22Rv1 (cell line): ENCODE measurements at regions not wholly inside any gene's neighbourhood (a gene's known extent, or its start where the extent isn't known, plus 50 kb on each side); places are given as distances from the start of the nearest gene placed in this dataset.

Experiments
- H3K27ac ChIP-seq: fragments of 450-650 bp; 2 replicates; pipeline ENCODE4 v1.5.1; 2017
- ZFX ChIP-seq: fragments of 450-650 bp; IDR thresholded peaks from 2 replicates; pipeline ENCODE4 v1.6.1; 2017; ENCODE audit warnings: antibody characterized with exemption, borderline replicate concordance
- TF ChIP-seq, protein P1 (sequence below): fragments of 450-650 bp; IDR thresholded peaks from 2 replicates; pipeline ENCODE4 v1.5.1; 2017; ENCODE audit warnings: mild to moderate bottlenecking

- TF ChIP-seq, protein P1, sequence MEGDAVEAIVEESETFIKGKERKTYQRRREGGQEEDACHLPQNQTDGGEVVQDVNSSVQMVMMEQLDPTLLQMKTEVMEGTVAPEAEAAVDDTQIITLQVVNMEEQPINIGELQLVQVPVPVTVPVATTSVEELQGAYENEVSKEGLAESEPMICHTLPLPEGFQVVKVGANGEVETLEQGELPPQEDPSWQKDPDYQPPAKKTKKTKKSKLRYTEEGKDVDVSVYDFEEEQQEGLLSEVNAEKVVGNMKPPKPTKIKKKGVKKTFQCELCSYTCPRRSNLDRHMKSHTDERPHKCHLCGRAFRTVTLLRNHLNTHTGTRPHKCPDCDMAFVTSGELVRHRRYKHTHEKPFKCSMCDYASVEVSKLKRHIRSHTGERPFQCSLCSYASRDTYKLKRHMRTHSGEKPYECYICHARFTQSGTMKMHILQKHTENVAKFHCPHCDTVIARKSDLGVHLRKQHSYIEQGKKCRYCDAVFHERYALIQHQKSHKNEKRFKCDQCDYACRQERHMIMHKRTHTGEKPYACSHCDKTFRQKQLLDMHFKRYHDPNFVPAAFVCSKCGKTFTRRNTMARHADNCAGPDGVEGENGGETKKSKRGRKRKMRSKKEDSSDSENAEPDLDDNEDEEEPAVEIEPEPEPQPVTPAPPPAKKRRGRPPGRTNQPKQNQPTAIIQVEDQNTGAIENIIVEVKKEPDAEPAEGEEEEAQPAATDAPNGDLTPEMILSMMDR, result no peak
- no peak for TF ChIP-seq ZFX
- no peak overlapping the region for H3K27ac ChIP-seq
These were observed 528.4 kb downstream of the COL12A1 start for GRCh38 chr6:74677463-74677862.

DNA sequence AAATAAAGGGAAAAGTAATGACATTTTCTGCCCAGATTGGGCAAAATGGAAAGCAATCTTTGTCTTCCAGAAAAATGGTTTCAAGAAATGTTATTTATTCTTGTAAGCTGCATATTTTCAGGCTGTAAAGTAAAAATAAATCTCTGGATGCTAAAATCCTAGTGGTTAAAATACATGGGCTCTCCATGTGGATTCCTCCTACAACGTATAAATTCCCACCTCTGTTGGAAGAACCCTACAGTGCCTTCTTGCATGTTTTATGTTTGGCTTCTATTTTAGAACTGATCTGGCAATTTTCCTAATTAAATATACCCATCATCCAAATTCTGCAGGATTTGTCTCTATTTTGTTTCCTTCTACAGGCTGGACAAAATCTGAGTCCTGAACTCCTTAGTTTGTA lies 528.9 kb downstream of the COL12A1 start:
- no peak for TF ChIP-seq ZFX
- TF ChIP-seq, protein P1, result no peak
- no peak overlapping the region for H3K27ac ChIP-seq

DNA sequence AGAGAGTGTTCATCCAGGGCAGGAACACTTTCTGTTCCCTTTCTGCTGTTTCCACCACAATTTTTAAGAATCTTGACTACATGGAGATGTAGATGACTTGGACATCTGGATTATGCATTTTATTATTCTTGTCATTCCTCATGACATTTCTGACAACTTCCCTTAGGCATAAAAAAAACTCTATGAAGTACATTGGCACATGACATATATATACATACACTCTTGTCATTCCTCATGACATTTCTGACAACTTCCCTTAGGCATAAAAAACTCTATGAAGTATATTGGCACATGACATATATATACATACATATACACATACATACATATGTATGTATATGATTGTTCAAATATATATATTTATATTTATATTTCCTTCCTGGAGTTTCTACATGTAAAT lies 531.5 kb downstream of the COL12A1 start:
- TF ChIP-seq, protein P1, result no peak
- TF ChIP-seq ZFX, result no peak
- H3K27ac ChIP-seq, result no peak overlapping the region

- no peak overlapping the region for H3K27ac ChIP-seq
- no peak for TF ChIP-seq ZFX
- TF ChIP-seq, protein P1, result no peak
These were observed 534.3 kb downstream of the COL12A1 start for GRCh38 chr6:74671558-74672025.

DNA sequence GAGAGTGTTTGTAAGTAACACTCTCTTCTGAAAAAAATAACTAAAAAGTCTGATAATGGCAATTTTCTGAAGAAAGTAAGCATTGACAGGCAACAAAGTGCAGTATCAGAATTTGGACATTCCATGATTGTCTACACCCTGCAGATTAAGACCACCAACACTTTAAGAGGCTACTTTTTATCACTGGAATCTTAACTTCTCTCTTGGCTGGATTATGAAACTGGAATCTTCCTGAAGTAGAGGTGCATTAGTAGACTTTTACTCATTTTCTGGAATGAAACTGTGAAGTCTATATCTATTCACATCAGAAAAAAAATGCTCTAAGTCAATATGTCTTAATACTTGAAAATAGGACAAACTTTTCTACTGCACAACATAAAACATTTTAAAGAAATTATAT lies 547.5 kb downstream of the COL12A1 start:
- no peak overlapping the region for H3K27ac ChIP-seq
- TF ChIP-seq, protein P1, result no peak
- no peak for TF ChIP-seq ZFX

GRCh38 chr6:74657931-74658330 lies 547.9 kb downstream of the COL12A1 start:
- H3K27ac ChIP-seq, result no peak overlapping the region
- TF ChIP-seq ZFX, result no peak
- TF ChIP-seq, protein P1, result no peak

DNA sequence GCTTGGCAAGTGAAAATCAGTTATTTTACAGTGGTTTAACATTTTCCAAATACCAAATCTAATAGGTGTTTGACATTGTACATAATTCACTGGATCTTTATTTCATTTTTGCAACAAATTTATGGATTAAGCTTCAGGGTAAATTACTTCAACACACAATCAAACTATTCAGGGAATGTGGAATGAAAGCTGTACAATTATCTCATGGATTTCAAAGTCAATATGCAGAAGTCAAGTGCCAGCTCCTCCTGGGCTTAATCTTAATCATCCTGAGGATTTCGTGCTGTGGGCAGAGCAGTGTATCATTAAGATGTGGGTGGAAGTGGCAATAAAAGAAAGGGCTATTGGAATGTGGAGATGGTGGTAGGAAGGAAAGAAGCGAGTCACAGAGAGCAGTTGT lies 548.8 kb downstream of the COL12A1 start:
- no peak overlapping the region for H3K27ac ChIP-seq
- TF ChIP-seq ZFX, result no peak
- TF ChIP-seq, protein P1, result no peak
